ENCODE measurements at regions not wholly inside any gene's neighbourhood (a gene's known extent, or its start where the extent isn't known, plus 50 kb on each side); places are given as distances from the start of the nearest gene placed in this dataset.
"Not testable (repeated sequence)": the region's sequence is repeated elsewhere in the genome, so short reads cannot be mapped to it uniquely, and the experiment has no call there.

GRCh38 chr13:22848539-22849052 is 332.2 kb upstream of the SGCG start:
- in situ Hi-C loops (cut with MboI; ENCODE audit: low sequenced_read_pairs) = no loop called here

- in situ Hi-C loops (cut with MboI; ENCODE audit: low sequenced_read_pairs) = no loop called here
These were observed 324.9 kb upstream of the SGCG start for GRCh38 chr13:22855926-22856325.

GRCh38 chr13:22858980-22859379 is 321.8 kb upstream of the SGCG start:
- in situ Hi-C loops (cut with MboI; ENCODE audit: low sequenced_read_pairs) = not testable (repeated sequence)

GRCh38 chr13:22859411-22859810 is 321.4 kb upstream of the SGCG start:
- in situ Hi-C loops (cut with MboI; ENCODE audit: low sequenced_read_pairs) = not testable (repeated sequence)

GRCh38 chr13:22861958-22862466 is 318.8 kb upstream of the SGCG start:
- in situ Hi-C loops (cut with MboI; ENCODE audit: low sequenced_read_pairs) = no loop called here

- in situ Hi-C loops (cut with MboI; ENCODE audit: low sequenced_read_pairs) = no loop called here
These were observed 318.3 kb upstream of the SGCG start for GRCh38 chr13:22862478-22862877.

- in situ Hi-C loops (cut with MboI; ENCODE audit: low sequenced_read_pairs) = no loop called here
These were observed 314.6 kb upstream of the SGCG start for GRCh38 chr13:22866221-22866620.

- in situ Hi-C loops (cut with MboI; ENCODE audit: low sequenced_read_pairs) = no loop called here
These were observed 309.5 kb upstream of the SGCG start for GRCh38 chr13:22871231-22871630.

- in situ Hi-C loops (cut with MboI; ENCODE audit: low sequenced_read_pairs) = no loop called here
These were observed 305.9 kb upstream of the SGCG start for GRCh38 chr13:22874839-22875238.

GRCh38 chr13:22877421-22877820 is 303.4 kb upstream of the SGCG start:
- in situ Hi-C loops (cut with MboI; ENCODE audit: low sequenced_read_pairs) = no loop called here

GRCh38 chr13:22880741-22881720 is 299.7 kb upstream of the SGCG start:
- in situ Hi-C loops (cut with MboI; ENCODE audit: low sequenced_read_pairs) = no loop called here

- in situ Hi-C loops (cut with MboI; ENCODE audit: low sequenced_read_pairs) = not testable (repeated sequence)
These were observed 298.8 kb upstream of the SGCG start for GRCh38 chr13:22881721-22882608.

GRCh38 chr13:22883262-22883840 is 297.4 kb upstream of the SGCG start:
- in situ Hi-C loops (cut with MboI; ENCODE audit: low sequenced_read_pairs) = no loop called here

GRCh38 chr13:22883956-22884355 is 296.8 kb upstream of the SGCG start:
- in situ Hi-C loops (cut with MboI; ENCODE audit: low sequenced_read_pairs) = no loop called here

- in situ Hi-C loops (cut with MboI; ENCODE audit: low sequenced_read_pairs) = not testable (repeated sequence)
These were observed 294.7 kb upstream of the SGCG start for GRCh38 chr13:22886061-22886460.

GRCh38 chr13:22889376-22889775 is 291.4 kb upstream of the SGCG start:
- in situ Hi-C loops (cut with MboI; ENCODE audit: low sequenced_read_pairs) = not testable (repeated sequence)

GRCh38 chr13:22893204-22893603 is 287.6 kb upstream of the SGCG start:
- in situ Hi-C loops (cut with MboI; ENCODE audit: low sequenced_read_pairs) = no loop called here

- in situ Hi-C loops (cut with MboI; ENCODE audit: low sequenced_read_pairs) = no loop called here
These were observed 287.0 kb upstream of the SGCG start for GRCh38 chr13:22893777-22894176.

GRCh38 chr13:22897571-22898314 is 283.0 kb upstream of the SGCG start:
- in situ Hi-C loops (cut with MboI; ENCODE audit: low sequenced_read_pairs) = no loop called here

- in situ Hi-C loops (cut with MboI; ENCODE audit: low sequenced_read_pairs) = not testable (repeated sequence)
These were observed 280.3 kb upstream of the SGCG start for GRCh38 chr13:22900416-22900951.

Measured in HL-60/S4 (cell line).